Neuronal stem cell (in vitro differentiated cells): ENCODE measurements at regions not wholly inside any gene's neighbourhood (a gene's known extent, or its start where the extent isn't known, plus 50 kb on each side); places are given as distances from the start of the nearest gene placed in this dataset.

Source experiments
- DNase-seq: peaks from one replicate; pipeline ENCODE4 v3.0.0-alpha.2; 2013; ENCODE audit warnings: low spot score
- H2AFZ ChIP-seq: one replicate; pipeline ENCODE4 v1.6.1; 2013; ENCODE audit warnings: mild to moderate bottlenecking, low read length, inconsistent platforms
- H2AK5ac ChIP-seq: 2 replicates; pipeline ENCODE4 v1.6.1; 2013; ENCODE audit warnings: low read depth, mild to moderate bottlenecking, inconsistent platforms, low read length, moderate library complexity, mixed read lengths
- H2BK120ac ChIP-seq: 2 replicates; pipeline ENCODE4 v1.6.1; 2013; ENCODE audit warnings: low read depth, mild to moderate bottlenecking, inconsistent platforms, low read length, moderate library complexity, mixed read lengths
- H2BK12ac ChIP-seq: one replicate; pipeline ENCODE4 v1.6.1; 2013; ENCODE audit warnings: low read length, inconsistent platforms
- H2BK15ac ChIP-seq: 2 replicates; pipeline ENCODE4 v1.6.1; 2013; ENCODE audit warnings: mild to moderate bottlenecking, low read length, inconsistent platforms, mixed read lengths
- H2BK5ac ChIP-seq: one replicate; pipeline ENCODE4 v1.6.1; 2013; ENCODE audit warnings: inconsistent platforms, mild to moderate bottlenecking, low read length, moderate library complexity
- H3K14ac ChIP-seq: one replicate; pipeline ENCODE4 v1.6.1; 2013; ENCODE audit warnings: low read length, inconsistent platforms
- H3K18ac ChIP-seq: 2 replicates; pipeline ENCODE4 v1.6.1; 2013; ENCODE audit warnings: low read length, inconsistent platforms
- H3K23ac ChIP-seq: 2 replicates; pipeline ENCODE4 v1.6.1; 2013; ENCODE audit warnings: low read depth, mild to moderate bottlenecking, mixed read lengths, low read length, inconsistent platforms; ENCODE audit not compliant: poor library complexity
- H3K27ac ChIP-seq: replicated peaks from 3 replicates; pipeline ENCODE4 v1.5.1; 2013; ENCODE audit warnings: low read length, inconsistent platforms
- H3K27me3 ChIP-seq, 3 experiments: 2 replicates each; pipeline ENCODE4 v1.6.1; 2013; ENCODE audit warnings: low read length in 3 of 3, mild to moderate bottlenecking in 2 of 3, inconsistent platforms in 1 of 3, low read depth in 1 of 3, mixed read lengths in 1 of 3, moderate library complexity in 1 of 3; ENCODE audit not compliant: control insufficient read depth in 3 of 3, insufficient read depth in 3 of 3
- H3K36me3 ChIP-seq, 2 donors: replicated peaks in 1 of 2; 2 replicates each; pipeline ENCODE4 v1.6.1; 2013; ENCODE audit warnings: low read length in 2 of 2; ENCODE audit not compliant: control insufficient read depth in 2 of 2, insufficient read depth in 2 of 2
- H3K4ac ChIP-seq: 2 replicates; pipeline ENCODE4 v1.6.1; 2013; ENCODE audit warnings: inconsistent platforms, mild to moderate bottlenecking, low read length, moderate library complexity
- H3K4me1 ChIP-seq, 2 donors: 1 replicate in 1 of 2; 2 replicates in 1 of 2; pipeline ENCODE4 v1.6.1; 2013; ENCODE audit warnings: low read length in 2 of 2, low read depth in 1 of 2; ENCODE audit not compliant: control insufficient read depth in 2 of 2, insufficient read depth in 1 of 2
- H3K4me2 ChIP-seq: one replicate; pipeline ENCODE4 v1.6.1; 2013; ENCODE audit warnings: mild to moderate bottlenecking, low read length, inconsistent platforms; ENCODE audit not compliant: insufficient read depth, poor library complexity, severe bottlenecking
- H3K4me3 ChIP-seq, 2 donors: 2 replicates each; pipeline ENCODE4 v1.5.1; 2013; ENCODE audit warnings: low read length in 2 of 2, mild to moderate bottlenecking in 2 of 2, inconsistent platforms in 1 of 2, moderate library complexity in 1 of 2
- H3K79me1 ChIP-seq: one replicate; pipeline ENCODE4 v1.6.1; 2013; ENCODE audit warnings: low read depth, mild to moderate bottlenecking, inconsistent platforms, low read length, moderate library complexity
- H3K9ac ChIP-seq: one replicate; pipeline ENCODE4 v1.6.1; 2013; ENCODE audit warnings: mild to moderate bottlenecking, low read depth, low read length, inconsistent platforms; ENCODE audit not compliant: poor library complexity
- H3K9me3 ChIP-seq, 2 donors: replicated peaks in 1 of 2; 2 replicates each; pipeline versions ENCODE3 to v1.6.1; 2013; ENCODE audit warnings: low read length in 2 of 2, mild to moderate bottlenecking in 2 of 2, inconsistent platforms in 1 of 2, low read depth in 1 of 2, mixed read lengths in 1 of 2, moderate library complexity in 1 of 2; ENCODE audit not compliant: control insufficient read depth in 2 of 2, insufficient read depth in 1 of 2
- H4K8ac ChIP-seq: one replicate; pipeline ENCODE4 v1.6.1; 2013; ENCODE audit warnings: low read depth, mild to moderate bottlenecking, inconsistent platforms, low read length, moderate library complexity
- H4K91ac ChIP-seq: one replicate; pipeline ENCODE4 v1.6.1; 2013; ENCODE audit warnings: low read length, low read depth, mild to moderate bottlenecking, inconsistent platforms; ENCODE audit not compliant: poor library complexity
- WGBS, 2 donors: extraction: QIAGEN DNeasy Blood & Tissue Kit; methylation state at CpG; one replicate each; pipeline ENCODE4 v1.1.7; 2013; ENCODE audit warnings: missing lambda C conversion rate in 2 of 2, mixed read lengths in 1 of 2; ENCODE audit not compliant: insufficient read length in 2 of 2, insufficient replicate concordance in 1 of 2; ENCODE audit errors: extremely low coverage in 2 of 2; 5-methylcytosine and 5-hydroxymethylcytosine counted together

GRCh38 chr12:46459111-46459510 lies 86.5 kb upstream of the SLC38A2 start:
- no peak overlapping the region for H3K14ac ChIP-seq
- H3K27me3 ChIP-seq: no peaks in the 10 kb centered on the region
- H3K9me3 ChIP-seq: peaks cover 0 to 1% of the 10 kb centered on the region in 2 donors
- WGBS, 2 donors: no CpG with 5 or more reads among the region's 4 CpGs
- no peak overlapping the region for H3K4me3 ChIP-seq
- no peak for DNase-seq
- no peaks in the 10 kb centered on the region for H3K79me1 ChIP-seq
- H3K36me3 ChIP-seq: no peaks in the 10 kb centered on the region
- H2BK15ac ChIP-seq: no peak overlapping the region
- no peak overlapping the region for H2BK120ac ChIP-seq
- no peak overlapping the region for H3K4me2 ChIP-seq
- H3K27ac ChIP-seq: no peak overlapping the region
- no peak overlapping the region for H4K91ac ChIP-seq
- peaks cover 0 to 3% of the 10 kb centered on the region in 2 donors for H3K4me1 ChIP-seq
- H3K4ac ChIP-seq: no peak overlapping the region
- no peak overlapping the region for H4K8ac ChIP-seq
- no peak overlapping the region for H3K23ac ChIP-seq
- no peak overlapping the region for H2BK5ac ChIP-seq
- H3K9ac ChIP-seq: no peak overlapping the region
- H2AFZ ChIP-seq: no peak overlapping the region
- H2BK12ac ChIP-seq: no peak overlapping the region
- H2AK5ac ChIP-seq: no peak overlapping the region
- no peak overlapping the region for H3K18ac ChIP-seq

GRCh38 chr12:46458500-46459102 lies 86.0 kb upstream of the SLC38A2 start:
- Histone ChIP-seq H3K4me3 (no peak overlapping the region), H3K18ac (no peak overlapping the region), H3K4me2 (no peak overlapping the region), H2BK12ac (no peak overlapping the region), H4K8ac (no peak overlapping the region), H3K14ac (no peak overlapping the region), H2AK5ac (no peak overlapping the region), H3K36me3 (no peaks in the 10 kb centered on the region), H2BK120ac (no peak overlapping the region), H3K4ac (no peak overlapping the region), H2AFZ (no peak overlapping the region), H3K4me1 (peaks cover 0 to 3% of the 10 kb centered on the region in 2 donors), H2BK5ac (no peak overlapping the region), H3K27me3 (no peaks in the 10 kb centered on the region), H3K79me1 (no peaks in the 10 kb centered on the region), H3K9me3 (peaks cover 0 to 1% of the 10 kb centered on the region in 2 donors), H3K23ac (no peak overlapping the region), H2BK15ac (no peak overlapping the region), H3K27ac (no peak overlapping the region), H4K91ac (no peak overlapping the region), H3K9ac (no peak overlapping the region)
- no peak for DNase-seq
- WGBS, 2 donors: no CpG with 5 or more reads among the region's 3 CpGs

- Histone ChIP-seq H3K4ac (no peak overlapping the region), H3K27ac (no peak overlapping the region), H4K8ac (no peak overlapping the region), H3K4me1 (peaks cover 0 to 3% of the 10 kb centered on the region in 2 donors), H3K9me3 (peaks cover 0 to 1% of the 10 kb centered on the region in 2 donors), H2AK5ac (no peak overlapping the region), H3K9ac (no peak overlapping the region), H2BK15ac (no peak overlapping the region), H2BK5ac (no peak overlapping the region), H2BK12ac (no peak overlapping the region), H2BK120ac (no peak overlapping the region), H3K18ac (no peak overlapping the region), H3K4me3 (no peak overlapping the region), H3K27me3 (no peaks in the 10 kb centered on the region), H4K91ac (no peak overlapping the region), H3K36me3 (no peaks in the 10 kb centered on the region), H2AFZ (no peak overlapping the region), H3K79me1 (no peaks in the 10 kb centered on the region), H3K4me2 (no peak overlapping the region), H3K14ac (no peak overlapping the region), H3K23ac (no peak overlapping the region)
- WGBS, 2 donors: no CpG with 5 or more reads among the region's 2 CpGs
- no peak for DNase-seq
Measured at GRCh38 chr12:46457958-46458357, 85.4 kb upstream of the SLC38A2 start.

- no peak overlapping the region for H3K23ac ChIP-seq
- peaks cover 0 to 3% of the 10 kb centered on the region in 2 donors for H3K4me1 ChIP-seq
- H2BK15ac ChIP-seq: no peak overlapping the region
- H3K79me1 ChIP-seq: no peaks in the 10 kb centered on the region
- peaks cover 0 to 1% of the 10 kb centered on the region in 2 donors for H3K9me3 ChIP-seq
- H3K9ac ChIP-seq: no peak overlapping the region
- no CpG with 5 or more reads among the region's 5 CpGs for WGBS, 2 donors
- H2AK5ac ChIP-seq: no peak overlapping the region
- H4K91ac ChIP-seq: no peak overlapping the region
- H3K14ac ChIP-seq: no peak overlapping the region
- H2BK5ac ChIP-seq: no peak overlapping the region
- no peak overlapping the region for H2AFZ ChIP-seq
- H3K27ac ChIP-seq: no peak overlapping the region
- no peak overlapping the region for H3K4me3 ChIP-seq
- no peak overlapping the region for H2BK120ac ChIP-seq
- H2BK12ac ChIP-seq: no peak overlapping the region
- no peak overlapping the region for H3K4me2 ChIP-seq
- no peak for DNase-seq
- no peak overlapping the region for H3K4ac ChIP-seq
- H3K36me3 ChIP-seq: no peaks in the 10 kb centered on the region
- no peaks in the 10 kb centered on the region for H3K27me3 ChIP-seq
- no peak overlapping the region for H3K18ac ChIP-seq
- no peak overlapping the region for H4K8ac ChIP-seq
Measured at GRCh38 chr12:46456356-46457334, 84.1 kb upstream of the SLC38A2 start.
